OCI-LY1 (cell line): ENCODE measurements at regions not wholly inside any gene's neighbourhood (a gene's known extent, or its start where the extent isn't known, plus 50 kb on each side); places are given as distances from the start of the nearest gene placed in this dataset.
A peak's percentile ranks its signal among the peaks of the same experiment; 100 is the strongest.

Experiments
- H2AFZ ChIP-seq: fragments of 200-600 bp; sonication (generic), shearing (Covaris generic); 2 replicates; pipeline ENCODE4 v1.6.0; 2014; ENCODE audit warnings: antibody characterized with exemption, mild to moderate bottlenecking, low read length
- H3F3A ChIP-seq: fragments of 200-600 bp; sonication (generic), shearing (Covaris generic); 2 replicates; pipeline ENCODE4 v1.6.0; 2014; ENCODE audit warnings: mild to moderate bottlenecking, antibody characterized with exemption, low read length, moderate library complexity; ENCODE audit not compliant: insufficient read depth
- H3K27ac ChIP-seq: fragments of 200-600 bp; sonication (generic); 2 replicates; pipeline ENCODE4 v1.5.1; 2014; ENCODE audit warnings: low read length, mixed run types, mild to moderate bottlenecking, low read depth; ENCODE audit not compliant: poor library complexity, severe bottlenecking
- H3K27me3 ChIP-seq: fragments of 200-600 bp; sonication (generic); 2 replicates; pipeline ENCODE4 v1.6.0; 2014; ENCODE audit warnings: antibody characterized with exemption, mild to moderate bottlenecking, low read length, moderate library complexity; ENCODE audit not compliant: insufficient read depth
- H3K36me3 ChIP-seq: fragments of 200-600 bp; sonication (generic); 2 replicates; pipeline ENCODE4 v1.6.1; 2014; ENCODE audit warnings: mild to moderate bottlenecking, antibody characterized with exemption, low read length, moderate library complexity, mixed read lengths; ENCODE audit not compliant: insufficient read depth
- H3K4me1 ChIP-seq: fragments of 200-600 bp; sonication (generic); 2 replicates; pipeline ENCODE4 v1.5.1; 2014; ENCODE audit warnings: mild to moderate bottlenecking, low read length, moderate library complexity; ENCODE audit not compliant: insufficient read depth, severe bottlenecking
- H3K4me2 ChIP-seq: fragments of 200-600 bp; sonication (generic), shearing (Covaris generic); 2 replicates; pipeline ENCODE4 v1.6.1; 2014; ENCODE audit warnings: low read length
- H3K4me3 ChIP-seq: fragments of 200-600 bp; sonication (generic); 2 replicates; pipeline ENCODE4 v1.5.1; 2014; ENCODE audit warnings: low read length, low read depth, mild to moderate bottlenecking, mixed read lengths; ENCODE audit not compliant: poor library complexity, severe bottlenecking
- H3K79me2 ChIP-seq: fragments of 200-600 bp; shearing (Covaris generic); 2 replicates; pipeline ENCODE4 v1.6.1; 2016; ENCODE audit warnings: mixed run types, low read length, mixed read lengths; ENCODE audit not compliant: insufficient read depth
- H3K9ac ChIP-seq: fragments of 200-600 bp; sonication (generic), shearing (Covaris generic); 2 replicates; pipeline ENCODE4 v1.6.1; 2014; ENCODE audit warnings: mild to moderate bottlenecking, low read length, mixed read lengths
- H3K9me2 ChIP-seq: fragments of 200-600 bp; sonication (generic), shearing (Covaris generic); 2 replicates; pipeline ENCODE4 v1.6.1; 2014; ENCODE audit warnings: low read depth, mild to moderate bottlenecking, low read length, mixed read lengths
- H3K9me3 ChIP-seq: fragments of 200-600 bp; shearing (Covaris generic); 2 replicates; pipeline ENCODE4 v1.6.1; 2014; ENCODE audit warnings: low read length, mixed read lengths
- H4K20me1 ChIP-seq: fragments of 200-600 bp; sonication (generic), shearing (Covaris generic); 2 replicates; pipeline ENCODE4 v1.6.0; 2016; ENCODE audit warnings: mild to moderate bottlenecking, low read length; ENCODE audit not compliant: insufficient read depth
- EZH2 ChIP-seq: fragments of 200-600 bp; sonication (generic), shearing (Covaris generic); IDR thresholded peaks from 2 replicates; pipeline ENCODE4 v1.8.0; 2017; ENCODE audit warnings: borderline replicate concordance, mixed run types, mild to moderate bottlenecking, antibody characterized with exemption, low read length, moderate library complexity, mixed read lengths
- TF ChIP-seq, protein P1 (sequence below): fragments of 200-600 bp; sonication (generic), shearing (Covaris generic); IDR thresholded peaks from 2 replicates; pipeline ENCODE4 v1.5.1; 2017; ENCODE audit warnings: mild to moderate bottlenecking, antibody characterized with exemption, low read length, moderate library complexity, mixed read lengths

DNA sequence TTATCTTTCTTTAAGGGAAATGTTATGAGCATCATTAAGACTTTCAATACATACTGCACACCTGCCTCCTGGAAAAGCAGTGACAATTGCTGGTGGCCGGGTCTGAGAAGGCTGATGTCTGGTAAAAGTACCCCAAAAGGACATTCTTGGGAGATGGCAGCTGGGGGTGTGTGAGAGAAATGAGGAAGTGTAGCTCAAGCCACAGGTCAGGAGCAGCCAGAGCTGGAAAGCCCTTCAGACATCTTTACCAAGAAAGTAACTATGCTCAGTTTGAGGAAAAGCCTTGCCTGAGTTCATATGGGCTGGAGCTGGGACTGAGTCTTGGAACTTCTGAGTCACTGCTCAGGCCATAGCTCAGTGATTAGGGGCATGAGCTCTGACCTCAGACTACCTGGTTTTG, 94.7 kb upstream of the N4BP1 start:
- H3K79me2 ChIP-seq = no peaks in the 10 kb centered on the region
- H3K9ac ChIP-seq = no peak overlapping the region
- no peak overlapping the region for H3K27ac ChIP-seq
- no peak overlapping the region for H3K4me3 ChIP-seq
- no peaks in the 10 kb centered on the region for H3K36me3 ChIP-seq
- H4K20me1 ChIP-seq = no peaks in the 10 kb centered on the region
- H3K9me2 ChIP-seq = no peaks in the 10 kb centered on the region
- H3F3A ChIP-seq = no peaks in the 10 kb centered on the region
- TF ChIP-seq, protein P1, sequence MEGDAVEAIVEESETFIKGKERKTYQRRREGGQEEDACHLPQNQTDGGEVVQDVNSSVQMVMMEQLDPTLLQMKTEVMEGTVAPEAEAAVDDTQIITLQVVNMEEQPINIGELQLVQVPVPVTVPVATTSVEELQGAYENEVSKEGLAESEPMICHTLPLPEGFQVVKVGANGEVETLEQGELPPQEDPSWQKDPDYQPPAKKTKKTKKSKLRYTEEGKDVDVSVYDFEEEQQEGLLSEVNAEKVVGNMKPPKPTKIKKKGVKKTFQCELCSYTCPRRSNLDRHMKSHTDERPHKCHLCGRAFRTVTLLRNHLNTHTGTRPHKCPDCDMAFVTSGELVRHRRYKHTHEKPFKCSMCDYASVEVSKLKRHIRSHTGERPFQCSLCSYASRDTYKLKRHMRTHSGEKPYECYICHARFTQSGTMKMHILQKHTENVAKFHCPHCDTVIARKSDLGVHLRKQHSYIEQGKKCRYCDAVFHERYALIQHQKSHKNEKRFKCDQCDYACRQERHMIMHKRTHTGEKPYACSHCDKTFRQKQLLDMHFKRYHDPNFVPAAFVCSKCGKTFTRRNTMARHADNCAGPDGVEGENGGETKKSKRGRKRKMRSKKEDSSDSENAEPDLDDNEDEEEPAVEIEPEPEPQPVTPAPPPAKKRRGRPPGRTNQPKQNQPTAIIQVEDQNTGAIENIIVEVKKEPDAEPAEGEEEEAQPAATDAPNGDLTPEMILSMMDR = no peak
- H3K4me2 ChIP-seq = no peak overlapping the region
- H3K4me1 ChIP-seq = no peaks in the 10 kb centered on the region
- H3K9me3 ChIP-seq = no peaks in the 10 kb centered on the region
- no peak overlapping the region for H2AFZ ChIP-seq
- no peaks in the 10 kb centered on the region for H3K27me3 ChIP-seq

DNA sequence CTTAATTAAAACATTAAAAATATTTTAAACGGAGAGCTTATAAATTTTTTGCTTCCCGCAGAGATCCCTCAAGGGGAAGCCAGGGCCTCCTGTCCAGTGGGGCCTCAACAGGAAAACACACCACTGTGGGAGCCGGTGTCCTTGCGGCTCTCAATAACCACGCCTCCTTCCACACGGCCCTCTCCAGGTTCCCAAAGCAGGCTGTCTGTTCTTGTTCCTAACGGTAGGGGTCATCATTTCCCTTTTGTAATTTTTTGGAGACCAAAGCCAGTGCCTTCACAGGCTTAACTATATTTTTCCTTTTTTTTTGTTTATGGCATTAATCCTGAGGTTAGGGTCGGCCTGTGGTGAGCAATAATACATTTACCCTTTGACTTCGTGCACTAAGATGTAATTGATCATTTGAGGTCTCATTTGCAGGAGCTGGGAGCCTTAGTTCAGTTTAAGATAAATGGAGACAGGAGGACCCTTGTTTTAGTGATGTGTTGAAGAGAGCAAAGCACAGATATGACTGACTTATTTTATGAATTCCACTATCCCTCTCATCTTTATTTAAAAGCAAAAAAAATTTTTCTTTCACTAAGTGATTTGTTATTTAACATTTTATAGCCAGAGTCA, 77.5 kb upstream of the N4BP1 start:
- H3K27me3 ChIP-seq = no peaks in the 10 kb centered on the region
- H4K20me1 ChIP-seq = no peaks in the 10 kb centered on the region
- no peak overlapping the region for H3K4me2 ChIP-seq
- H3K9ac ChIP-seq = no peak overlapping the region
- no peaks in the 10 kb centered on the region for H3K9me2 ChIP-seq
- H3K4me1 ChIP-seq = no peaks in the 10 kb centered on the region
- TF ChIP-seq EZH2 = no peak
- TF ChIP-seq, protein P1 = peak; percentile 74
- H3K9me3 ChIP-seq = no peaks in the 10 kb centered on the region
- H3K27ac ChIP-seq = no peak overlapping the region
- H3F3A ChIP-seq = no peaks in the 10 kb centered on the region
- H3K36me3 ChIP-seq = no peaks in the 10 kb centered on the region
- no peak overlapping the region for H3K4me3 ChIP-seq
- no peak overlapping the region for H2AFZ ChIP-seq
- no peaks in the 10 kb centered on the region for H3K79me2 ChIP-seq

DNA sequence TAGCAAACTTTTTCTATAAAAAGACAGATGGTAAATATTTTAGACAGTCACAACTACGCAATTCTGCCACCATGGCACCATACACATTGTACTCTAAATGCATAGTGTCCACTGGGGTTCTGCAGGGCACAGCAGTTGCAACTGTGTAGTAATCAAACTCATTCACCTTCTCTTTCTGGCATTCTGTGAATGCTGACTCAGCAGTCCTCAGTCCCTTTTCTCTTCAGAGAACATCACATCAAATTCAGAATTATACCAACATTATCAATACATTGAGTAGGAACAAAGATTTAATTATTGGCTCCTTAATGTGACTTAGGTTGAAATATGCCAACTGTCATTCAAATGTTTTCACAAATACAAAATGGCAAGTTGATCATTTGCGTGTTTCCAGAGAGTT, 74.2 kb upstream of the N4BP1 start:
- H3K4me1 ChIP-seq = no peaks in the 10 kb centered on the region
- H3K9me2 ChIP-seq = no peaks in the 10 kb centered on the region
- no peak overlapping the region for H3K4me2 ChIP-seq
- TF ChIP-seq EZH2 = no peak
- TF ChIP-seq, protein P1 = no peak
- H2AFZ ChIP-seq = no peak overlapping the region
- no peak overlapping the region for H3K9ac ChIP-seq
- H3K9me3 ChIP-seq = no peaks in the 10 kb centered on the region
- H3K27me3 ChIP-seq = no peaks in the 10 kb centered on the region
- no peaks in the 10 kb centered on the region for H4K20me1 ChIP-seq
- H3F3A ChIP-seq = no peaks in the 10 kb centered on the region
- H3K27ac ChIP-seq = no peak overlapping the region
- no peak overlapping the region for H3K4me3 ChIP-seq
- H3K79me2 ChIP-seq = no peaks in the 10 kb centered on the region
- no peaks in the 10 kb centered on the region for H3K36me3 ChIP-seq
